Sigmoid colon (tissue), 6 donors: ENCODE measurements at regions not wholly inside any gene's neighbourhood (a gene's known extent, or its start where the extent isn't known, plus 50 kb on each side); places are given as distances from the start of the nearest gene placed in this dataset.

Experiments
- DNase-seq: peaks from one replicate; pipeline ENCODE4 v3.0.0-alpha.2; 2019
- H3K27ac ChIP-seq, 4 donors: fragments of 200-600 bp; sonication (generic); one replicate each; pipeline ENCODE4 v1.5.1; 2016 to 2019; ENCODE audit warnings: mild to moderate bottlenecking in 1 of 4
- H3K27me3 ChIP-seq, 3 donors: fragments of 200-600 bp; sonication (generic); one replicate each; pipeline ENCODE4 v1.5.1; 2019; ENCODE audit warnings: mild to moderate bottlenecking in 1 of 3
- H3K36me3 ChIP-seq, 4 donors: fragments of 200-600 bp; sonication (generic); one replicate each; pipeline ENCODE4 v1.5.1; 2016 to 2019
- H3K4me1 ChIP-seq, 4 donors: fragments of 200-600 bp; sonication (generic); one replicate each; pipeline ENCODE4 v1.5.1; 2017 to 2019
- H3K4me3 ChIP-seq, 4 donors: fragments of 200-600 bp; sonication (generic); one replicate each; pipeline ENCODE4 v1.5.1; 2017 to 2019; ENCODE audit warnings: mild to moderate bottlenecking in 2 of 4, moderate library complexity in 1 of 4
- H3K9me3 ChIP-seq, 4 donors: fragments of 200-600 bp in 3 of 4; sonication (generic) in 3 of 4; one replicate each; pipeline versions ENCODE4 v1.5.1 to v1.6.1; 2013 to 2019
- CTCF ChIP-seq, 4 experiments: fragments of 450-650 bp in 3 of 4; fragments of 200-600 bp in 1 of 4; IDR thresholded peaks; one replicate each; pipeline ENCODE4 v1.5.1; 2016 to 2019; ENCODE audit warnings: antibody characterized with exemption in 4 of 4, mild to moderate bottlenecking in 3 of 4, moderate library complexity in 2 of 4
- EP300 ChIP-seq, 4 donors: sonication (generic); formaldehyde crosslinking; IDR thresholded peaks; one replicate each; pipeline ENCODE4 v1.6.1; 2017; ENCODE audit warnings: antibody characterized with exemption in 4 of 4
- POLR2A ChIP-seq, 2 donors: fragments of 450-650 bp; IDR thresholded peaks; one replicate each; pipeline ENCODE4 v1.6.1; 2016; ENCODE audit warnings: antibody characterized with exemption in 2 of 2, mild to moderate bottlenecking in 2 of 2, moderate library complexity in 2 of 2
- POLR2AphosphoS5 ChIP-seq, 4 donors: sonication (generic); formaldehyde crosslinking; IDR thresholded peaks; one replicate each; pipeline ENCODE4 v1.6.1; 2017; ENCODE audit warnings: antibody characterized with exemption in 4 of 4
- WGBS, 2 donors: extraction: QIAGEN DNeasy Blood & Tissue Kit; methylation state at CpG; one replicate each; pipeline ENCODE4 v1.1.7; 2013; 5-methylcytosine and 5-hydroxymethylcytosine counted together
- intact Hi-C: fragments of 100-400 bp; cut with DNase I; formaldehyde crosslinking; loops from one replicate; pipeline ENCODE4 v1.15.1; 2023
- donor health status: healthy with polysubstance abuse.
- donor health status: healthy.

GRCh38 chr6:137277971-137278637, 58.9 kb upstream of the IFNGR1 start:
- WGBS, 2 donors = 58 to 67% methylated on average over 14 of the region's 14 CpGs
- no peaks in the 10 kb centered on the region for H3K9me3 ChIP-seq
- DNase-seq = no peak
- no peaks in the 10 kb centered on the region for H3K36me3 ChIP-seq
- TF ChIP-seq POLR2AphosphoS5 (IDR thresholded peaks at IDR 0.05) = no peak
- TF ChIP-seq CTCF (IDR thresholded peaks at IDR 0.05) = no peak
- no peak for TF ChIP-seq POLR2A (IDR thresholded peaks at IDR 0.05)
- TF ChIP-seq EP300 (IDR thresholded peaks at IDR 0.05) = no peak
- H3K4me3 ChIP-seq = no peak overlapping the region
- intact Hi-C loops = no loop called here
- H3K27me3 ChIP-seq = no peaks in the 10 kb centered on the region
- H3K4me1 ChIP-seq = no peaks in the 10 kb centered on the region
- no peak overlapping the region for H3K27ac ChIP-seq

DNA sequence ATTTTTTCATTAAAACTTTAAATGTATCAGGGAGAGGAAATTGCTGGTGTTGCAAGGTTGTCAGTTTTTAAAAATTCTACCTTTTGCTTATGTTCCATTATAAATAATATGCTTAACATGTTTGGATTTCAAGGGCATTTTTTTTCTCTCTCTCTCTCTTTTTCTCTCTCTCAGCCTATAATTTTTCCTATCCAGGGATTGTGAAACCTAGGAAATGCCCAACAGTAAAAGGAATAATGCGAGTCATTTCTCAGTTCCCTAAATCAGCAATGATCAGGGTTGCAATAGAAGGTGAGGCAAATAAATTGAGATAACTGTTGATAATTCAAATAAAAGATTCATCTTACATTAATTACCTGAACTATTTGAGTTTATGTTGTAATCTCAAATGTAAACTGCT, 53.2 kb upstream of the IFNGR1 start:
- H3K27me3 ChIP-seq = no peaks in the 10 kb centered on the region
- H3K9me3 ChIP-seq = no peaks in the 10 kb centered on the region
- H3K27ac ChIP-seq = no peak overlapping the region
- H3K36me3 ChIP-seq = no peaks in the 10 kb centered on the region
- peaks cover 0 to 5% (median 0%) of the 10 kb centered on the region in 4 donors for H3K4me1 ChIP-seq
- 67 to 90% methylated on average over 1 of the region's 1 CpG for WGBS, 2 donors
- no peak overlapping the region for H3K4me3 ChIP-seq
- intact Hi-C loops = loop anchor here (5.0 kb wide), 1 partner anchor 370 kb away; no protein-coding TSS in a partner anchor
- TF ChIP-seq CTCF (IDR thresholded peaks at IDR 0.05) (no peak), EP300 (IDR thresholded peaks at IDR 0.05) (no peak), POLR2AphosphoS5 (IDR thresholded peaks at IDR 0.05) (no peak), POLR2A (IDR thresholded peaks at IDR 0.05) (no peak)
- DNase-seq = no peak

- WGBS, 2 donors = 35 to 40% methylated on average over 5 of the region's 5 CpGs
- peaks cover 0 to 5% (median 0%) of the 10 kb centered on the region in 4 donors for H3K4me1 ChIP-seq
- no peaks in the 10 kb centered on the region for H3K9me3 ChIP-seq
- no peak for TF ChIP-seq POLR2AphosphoS5 (IDR thresholded peaks at IDR 0.05)
- TF ChIP-seq CTCF (IDR thresholded peaks at IDR 0.05) = peak; percentile 55 to 80 (median 74)
- DNase-seq = no peak
- H3K4me3 ChIP-seq = no peak overlapping the region
- intact Hi-C loops = loop anchor here (5.0 kb wide), 1 partner anchor 371 kb away; no protein-coding TSS in a partner anchor
- no peaks in the 10 kb centered on the region for H3K36me3 ChIP-seq
- no peak overlapping the region for H3K27ac ChIP-seq
- no peaks in the 10 kb centered on the region for H3K27me3 ChIP-seq
Measured at GRCh38 chr6:137271245-137272183, 52.3 kb upstream of the IFNGR1 start.

- no peak for DNase-seq
- WGBS, 2 donors = 74 to 78% methylated on average over 3 of the region's 3 CpGs
- intact Hi-C loops = loop anchor here (5.0 to 10.0 kb wide), 2 partner anchors 145 to 372 kb away; no protein-coding TSS in a partner anchor
- Histone ChIP-seq H3K9me3 (no peaks in the 10 kb centered on the region), H3K36me3 (no peaks in the 10 kb centered on the region), H3K27me3 (no peaks in the 10 kb centered on the region), H3K4me3 (no peak overlapping the region), H3K4me1 (peaks cover 0 to 5% (median 0%) of the 10 kb centered on the region in 4 donors), H3K27ac (no peak overlapping the region)
- TF ChIP-seq CTCF (IDR thresholded peaks at IDR 0.05) (no peak), EP300 (IDR thresholded peaks at IDR 0.05) (no peak), POLR2AphosphoS5 (IDR thresholded peaks at IDR 0.05) (no peak), POLR2A (IDR thresholded peaks at IDR 0.05) (no peak)
Measured at GRCh38 chr6:137269803-137270202, 50.6 kb upstream of the IFNGR1 start.
